ENCODE measurements at regions not wholly inside any gene's neighbourhood (a gene's known extent, or its start where the extent isn't known, plus 50 kb on each side); places are given as distances from the start of the nearest gene placed in this dataset.

DNA sequence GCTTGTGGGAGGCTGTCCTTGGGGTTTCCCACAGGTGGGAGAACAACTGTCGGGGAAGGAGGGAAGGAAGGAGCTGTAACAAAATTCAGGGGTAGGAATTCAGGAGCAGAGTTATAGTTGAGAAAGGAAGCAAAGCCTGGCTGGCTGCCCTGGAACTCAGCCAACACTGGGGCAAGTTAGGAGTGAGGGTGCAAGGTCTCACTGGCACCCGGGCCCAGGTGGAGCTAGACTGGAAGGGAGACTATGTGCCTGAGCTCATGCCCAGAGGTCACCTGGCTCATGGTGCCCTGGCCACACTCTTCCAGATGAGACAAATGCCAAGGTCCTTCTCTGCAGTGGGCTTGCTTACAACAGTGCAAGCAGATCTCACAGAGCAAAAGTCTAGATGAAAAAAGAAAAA is 75.6 kb upstream of the ARHGAP28 start (continued):
- TF ChIP-seq, protein P1, sequence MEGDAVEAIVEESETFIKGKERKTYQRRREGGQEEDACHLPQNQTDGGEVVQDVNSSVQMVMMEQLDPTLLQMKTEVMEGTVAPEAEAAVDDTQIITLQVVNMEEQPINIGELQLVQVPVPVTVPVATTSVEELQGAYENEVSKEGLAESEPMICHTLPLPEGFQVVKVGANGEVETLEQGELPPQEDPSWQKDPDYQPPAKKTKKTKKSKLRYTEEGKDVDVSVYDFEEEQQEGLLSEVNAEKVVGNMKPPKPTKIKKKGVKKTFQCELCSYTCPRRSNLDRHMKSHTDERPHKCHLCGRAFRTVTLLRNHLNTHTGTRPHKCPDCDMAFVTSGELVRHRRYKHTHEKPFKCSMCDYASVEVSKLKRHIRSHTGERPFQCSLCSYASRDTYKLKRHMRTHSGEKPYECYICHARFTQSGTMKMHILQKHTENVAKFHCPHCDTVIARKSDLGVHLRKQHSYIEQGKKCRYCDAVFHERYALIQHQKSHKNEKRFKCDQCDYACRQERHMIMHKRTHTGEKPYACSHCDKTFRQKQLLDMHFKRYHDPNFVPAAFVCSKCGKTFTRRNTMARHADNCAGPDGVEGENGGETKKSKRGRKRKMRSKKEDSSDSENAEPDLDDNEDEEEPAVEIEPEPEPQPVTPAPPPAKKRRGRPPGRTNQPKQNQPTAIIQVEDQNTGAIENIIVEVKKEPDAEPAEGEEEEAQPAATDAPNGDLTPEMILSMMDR (IDR thresholded peaks at IDR 0.05; ENCODE audit: low read depth, low read length, missing input control) = no peak

DNA sequence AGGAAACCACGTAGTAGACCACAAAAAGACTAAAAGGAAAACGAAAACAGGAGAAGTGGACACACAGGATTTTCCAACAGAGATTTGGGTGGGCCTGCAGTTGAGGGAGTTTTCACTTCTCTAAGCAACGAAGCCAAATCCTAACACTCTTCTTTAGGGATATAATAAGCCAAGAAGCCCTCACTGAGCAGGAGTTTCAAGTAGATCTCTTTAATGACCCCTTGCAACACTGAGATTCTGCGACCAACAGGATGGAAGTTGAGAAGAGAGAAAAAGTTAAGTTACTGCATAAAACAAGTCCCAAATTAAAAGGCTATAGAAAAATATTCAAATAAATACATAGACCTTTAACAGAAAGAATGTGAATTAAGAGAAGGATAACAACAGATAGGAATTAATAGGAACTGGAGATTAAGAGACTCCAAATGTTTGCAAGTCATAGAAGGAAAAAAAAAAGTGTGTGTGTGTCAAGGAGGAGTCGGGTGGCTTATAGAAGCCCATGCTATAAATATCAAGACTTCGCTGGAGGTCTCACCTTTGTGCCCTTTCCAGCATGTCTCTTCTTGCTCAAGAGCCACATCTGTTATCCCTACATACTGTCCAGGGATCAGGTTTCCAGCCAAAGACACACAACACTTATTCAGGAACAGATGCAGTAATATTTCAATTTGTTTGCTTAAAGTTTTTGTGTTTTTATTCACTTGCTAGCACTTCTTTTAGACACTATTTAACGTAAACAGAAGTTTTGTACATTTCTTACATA is 69.4 kb upstream of the ARHGAP28 start:
- no peak for TF ChIP-seq JUND (IDR thresholded peaks at IDR 0.05)
- TF ChIP-seq HNF4G (IDR thresholded peaks at IDR 0.05) = no peak
- TF ChIP-seq FOXA1 (IDR thresholded peaks at IDR 0.05) = no peak
- no peak for TF ChIP-seq YY1 (IDR thresholded peaks at IDR 0.05)
- WGBS = 64% methylated on average over 7 of the region's 7 CpGs
- Histone ChIP-seq H3K4me3 (ENCODE audit: low read depth in 1 of 3, low read length in 3 of 3) (no peak overlapping the region), H3K9ac (ENCODE audit: low read depth in 1 of 2, low read length in 2 of 2) (no peak overlapping the region), H3K27ac (ENCODE audit: low read depth in 1 of 2, low read length in 2 of 2) (no peak overlapping the region), H3K9me3 (ENCODE audit: control insufficient read depth in 4 of 4, low read length in 3 of 4) (peaks cover 0 to 4% (median 0%) of the 10 kb centered on the region in 4 donors), H3K27me3 (ENCODE audit: control insufficient read depth in 4 of 4, insufficient read depth in 4 of 4, low read length in 3 of 4) (no peaks in the 10 kb centered on the region), H3K36me3 (ENCODE audit: control insufficient read depth in 4 of 4, insufficient read depth in 3 of 4, low read depth in 1 of 4, low read length in 3 of 4) (no peaks in the 10 kb centered on the region), H3K4me1 (ENCODE audit: control insufficient read depth in 4 of 4, insufficient read depth in 4 of 4, low read length in 3 of 4) (no peaks in the 10 kb centered on the region)
- no peak for DNase-seq (ENCODE audit: low spot score)

DNA sequence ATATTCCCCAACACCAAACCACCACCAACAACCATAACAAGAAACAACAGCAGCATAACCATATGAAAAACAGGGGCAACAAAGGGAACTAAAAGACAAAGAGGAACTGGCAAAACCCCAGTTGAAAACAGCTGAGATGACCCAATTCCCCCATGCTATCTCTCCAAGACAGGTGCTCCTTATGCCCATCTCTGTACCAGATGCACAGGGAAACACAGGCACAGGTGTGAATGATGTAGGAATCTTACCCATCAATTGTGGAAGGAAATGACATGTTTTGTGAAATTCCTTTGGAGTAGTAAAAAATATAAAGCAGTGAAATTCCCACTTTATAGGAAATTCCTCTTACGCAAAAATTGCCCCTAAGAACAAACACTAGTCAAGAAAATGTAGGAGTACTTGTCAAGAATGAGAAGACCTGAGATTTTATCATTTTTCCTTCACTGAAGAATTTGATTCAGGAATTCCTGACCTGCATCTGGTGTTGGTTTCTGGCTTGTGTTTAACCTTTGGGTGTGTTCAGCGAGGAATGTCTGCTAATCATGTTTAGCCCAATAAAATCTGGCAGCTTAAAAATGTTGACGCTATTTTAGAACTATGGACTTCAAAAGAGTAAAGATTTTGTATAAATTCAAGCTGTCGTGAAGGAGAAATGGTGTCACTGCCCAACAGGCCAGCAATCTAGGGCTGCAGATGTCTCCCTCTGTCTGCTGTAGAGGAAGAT is 67.7 kb upstream of the ARHGAP28 start:
- H3K36me3 ChIP-seq (ENCODE audit: control insufficient read depth in 4 of 4, insufficient read depth in 3 of 4, low read depth in 1 of 4, low read length in 3 of 4) = no peaks in the 10 kb centered on the region
- H3K27ac ChIP-seq (ENCODE audit: low read depth in 1 of 2, low read length in 2 of 2) = no peak overlapping the region
- WGBS = 35% methylated on average over 4 of the region's 4 CpGs
- peaks cover 0 to under 1% (median 0%) of the 10 kb centered on the region in 4 donors for H3K9me3 ChIP-seq (ENCODE audit: control insufficient read depth in 4 of 4, low read length in 3 of 4)
- H3K27me3 ChIP-seq (ENCODE audit: control insufficient read depth in 4 of 4, insufficient read depth in 4 of 4, low read length in 3 of 4) = no peaks in the 10 kb centered on the region
- no peak overlapping the region for H3K9ac ChIP-seq (ENCODE audit: low read depth in 1 of 2, low read length in 2 of 2)
- DNase-seq (ENCODE audit: low spot score) = no peak
- no peaks in the 10 kb centered on the region for H3K4me1 ChIP-seq (ENCODE audit: control insufficient read depth in 4 of 4, insufficient read depth in 4 of 4, low read length in 3 of 4)
- no peak overlapping the region for H3K4me3 ChIP-seq (ENCODE audit: low read depth in 1 of 3, low read length in 3 of 3)
- TF ChIP-seq, protein P2, sequence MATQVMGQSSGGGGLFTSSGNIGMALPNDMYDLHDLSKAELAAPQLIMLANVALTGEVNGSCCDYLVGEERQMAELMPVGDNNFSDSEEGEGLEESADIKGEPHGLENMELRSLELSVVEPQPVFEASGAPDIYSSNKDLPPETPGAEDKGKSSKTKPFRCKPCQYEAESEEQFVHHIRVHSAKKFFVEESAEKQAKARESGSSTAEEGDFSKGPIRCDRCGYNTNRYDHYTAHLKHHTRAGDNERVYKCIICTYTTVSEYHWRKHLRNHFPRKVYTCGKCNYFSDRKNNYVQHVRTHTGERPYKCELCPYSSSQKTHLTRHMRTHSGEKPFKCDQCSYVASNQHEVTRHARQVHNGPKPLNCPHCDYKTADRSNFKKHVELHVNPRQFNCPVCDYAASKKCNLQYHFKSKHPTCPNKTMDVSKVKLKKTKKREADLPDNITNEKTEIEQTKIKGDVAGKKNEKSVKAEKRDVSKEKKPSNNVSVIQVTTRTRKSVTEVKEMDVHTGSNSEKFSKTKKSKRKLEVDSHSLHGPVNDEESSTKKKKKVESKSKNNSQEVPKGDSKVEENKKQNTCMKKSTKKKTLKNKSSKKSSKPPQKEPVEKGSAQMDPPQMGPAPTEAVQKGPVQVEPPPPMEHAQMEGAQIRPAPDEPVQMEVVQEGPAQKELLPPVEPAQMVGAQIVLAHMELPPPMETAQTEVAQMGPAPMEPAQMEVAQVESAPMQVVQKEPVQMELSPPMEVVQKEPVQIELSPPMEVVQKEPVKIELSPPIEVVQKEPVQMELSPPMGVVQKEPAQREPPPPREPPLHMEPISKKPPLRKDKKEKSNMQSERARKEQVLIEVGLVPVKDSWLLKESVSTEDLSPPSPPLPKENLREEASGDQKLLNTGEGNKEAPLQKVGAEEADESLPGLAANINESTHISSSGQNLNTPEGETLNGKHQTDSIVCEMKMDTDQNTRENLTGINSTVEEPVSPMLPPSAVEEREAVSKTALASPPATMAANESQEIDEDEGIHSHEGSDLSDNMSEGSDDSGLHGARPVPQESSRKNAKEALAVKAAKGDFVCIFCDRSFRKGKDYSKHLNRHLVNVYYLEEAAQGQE (IDR thresholded peaks at IDR 0.05) = no peak
- TF ChIP-seq, protein P3, sequence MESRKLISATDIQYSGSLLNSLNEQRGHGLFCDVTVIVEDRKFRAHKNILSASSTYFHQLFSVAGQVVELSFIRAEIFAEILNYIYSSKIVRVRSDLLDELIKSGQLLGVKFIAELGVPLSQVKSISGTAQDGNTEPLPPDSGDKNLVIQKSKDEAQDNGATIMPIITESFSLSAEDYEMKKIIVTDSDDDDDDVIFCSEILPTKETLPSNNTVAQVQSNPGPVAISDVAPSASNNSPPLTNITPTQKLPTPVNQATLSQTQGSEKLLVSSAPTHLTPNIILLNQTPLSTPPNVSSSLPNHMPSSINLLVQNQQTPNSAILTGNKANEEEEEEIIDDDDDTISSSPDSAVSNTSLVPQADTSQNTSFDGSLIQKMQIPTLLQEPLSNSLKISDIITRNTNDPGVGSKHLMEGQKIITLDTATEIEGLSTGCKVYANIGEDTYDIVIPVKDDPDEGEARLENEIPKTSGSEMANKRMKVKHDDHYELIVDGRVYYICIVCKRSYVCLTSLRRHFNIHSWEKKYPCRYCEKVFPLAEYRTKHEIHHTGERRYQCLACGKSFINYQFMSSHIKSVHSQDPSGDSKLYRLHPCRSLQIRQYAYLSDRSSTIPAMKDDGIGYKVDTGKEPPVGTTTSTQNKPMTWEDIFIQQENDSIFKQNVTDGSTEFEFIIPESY (IDR thresholded peaks at IDR 0.05) = no peak
- TF ChIP-seq TAF1 (conservative IDR thresholded peaks at IDR 0.05) (no peak), JUND (IDR thresholded peaks at IDR 0.05) (no peak), RXRA (IDR thresholded peaks at IDR 0.05) (no peak), EGR1 (IDR thresholded peaks at IDR 0.05; ENCODE audit: low read depth in 2 of 2) (no peak), SP1 (IDR thresholded peaks at IDR 0.05) (no peak), YY1 (IDR thresholded peaks at IDR 0.05) (no peak), HNF4G (IDR thresholded peaks at IDR 0.05) (no peak), FOXA1 (IDR thresholded peaks at IDR 0.05) (no peak), NR2F2 (IDR thresholded peaks at IDR 0.05) (no peak), FOXA2 (IDR thresholded peaks at IDR 0.05) (no peak), RAD21 (IDR thresholded peaks at IDR 0.05) (no peak), HNF4A (conservative IDR thresholded peaks at IDR 0.05) (no peak), GABPA (IDR thresholded peaks at IDR 0.05 in 1 of 2, conservative IDR thresholded peaks at IDR 0.05 in 1 of 2) (no peak)
- TF ChIP-seq, protein P1 (IDR thresholded peaks at IDR 0.05; ENCODE audit: low read depth, low read length, missing input control) = no peak
- TF ChIP-seq, protein P4, sequence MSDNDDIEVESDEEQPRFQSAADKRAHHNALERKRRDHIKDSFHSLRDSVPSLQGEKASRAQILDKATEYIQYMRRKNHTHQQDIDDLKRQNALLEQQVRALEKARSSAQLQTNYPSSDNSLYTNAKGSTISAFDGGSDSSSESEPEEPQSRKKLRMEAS (IDR thresholded peaks at IDR 0.05) = no peak
- TF ChIP-seq, protein P5, sequence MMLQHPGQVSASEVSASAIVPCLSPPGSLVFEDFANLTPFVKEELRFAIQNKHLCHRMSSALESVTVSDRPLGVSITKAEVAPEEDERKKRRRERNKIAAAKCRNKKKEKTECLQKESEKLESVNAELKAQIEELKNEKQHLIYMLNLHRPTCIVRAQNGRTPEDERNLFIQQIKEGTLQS (IDR thresholded peaks at IDR 0.05) = no peak
